ENCODE measurements at regions not wholly inside any gene's neighbourhood (a gene's known extent, or its start where the extent isn't known, plus 50 kb on each side); places are given as distances from the start of the nearest gene placed in this dataset.
"Not testable (repeated sequence)": the region's sequence is repeated elsewhere in the genome, so short reads cannot be mapped to it uniquely, and the experiment has no call there.

DNA sequence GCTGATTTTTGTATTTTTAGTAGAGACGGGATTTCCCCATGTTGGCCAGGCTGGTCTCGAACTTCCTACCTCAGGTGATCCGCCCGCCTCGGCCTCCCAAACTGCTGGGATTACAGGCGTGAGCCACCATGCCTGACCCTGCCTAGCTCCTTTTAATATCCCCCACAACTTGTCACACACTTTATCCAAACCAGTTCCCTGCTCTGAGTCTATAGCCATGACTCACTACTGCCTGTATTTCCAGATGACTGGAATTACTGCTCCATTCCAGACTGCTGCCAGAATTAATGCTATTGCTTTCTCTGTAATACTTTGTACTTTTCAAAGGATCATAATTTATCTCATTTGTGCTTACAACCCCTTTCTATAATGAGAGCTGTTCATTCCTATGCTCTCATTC lies 153.1 kb downstream of the POTEM start:
- TF ChIP-seq, protein P1, sequence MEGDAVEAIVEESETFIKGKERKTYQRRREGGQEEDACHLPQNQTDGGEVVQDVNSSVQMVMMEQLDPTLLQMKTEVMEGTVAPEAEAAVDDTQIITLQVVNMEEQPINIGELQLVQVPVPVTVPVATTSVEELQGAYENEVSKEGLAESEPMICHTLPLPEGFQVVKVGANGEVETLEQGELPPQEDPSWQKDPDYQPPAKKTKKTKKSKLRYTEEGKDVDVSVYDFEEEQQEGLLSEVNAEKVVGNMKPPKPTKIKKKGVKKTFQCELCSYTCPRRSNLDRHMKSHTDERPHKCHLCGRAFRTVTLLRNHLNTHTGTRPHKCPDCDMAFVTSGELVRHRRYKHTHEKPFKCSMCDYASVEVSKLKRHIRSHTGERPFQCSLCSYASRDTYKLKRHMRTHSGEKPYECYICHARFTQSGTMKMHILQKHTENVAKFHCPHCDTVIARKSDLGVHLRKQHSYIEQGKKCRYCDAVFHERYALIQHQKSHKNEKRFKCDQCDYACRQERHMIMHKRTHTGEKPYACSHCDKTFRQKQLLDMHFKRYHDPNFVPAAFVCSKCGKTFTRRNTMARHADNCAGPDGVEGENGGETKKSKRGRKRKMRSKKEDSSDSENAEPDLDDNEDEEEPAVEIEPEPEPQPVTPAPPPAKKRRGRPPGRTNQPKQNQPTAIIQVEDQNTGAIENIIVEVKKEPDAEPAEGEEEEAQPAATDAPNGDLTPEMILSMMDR (IDR thresholded peaks at IDR 0.05 in 4 of 5, conservative IDR thresholded peaks at IDR 0.05 in 1 of 5): not testable (repeated sequence)
- not testable (repeated sequence) for TF ChIP-seq POLR2A (IDR thresholded peaks at IDR 0.05)

All from gastrocnemius medialis (tissue), 4 donors.